Thoracic aorta (tissue), 2 donors: ENCODE measurements at regions not wholly inside any gene's neighbourhood (a gene's known extent, or its start where the extent isn't known, plus 50 kb on each side); places are given as distances from the start of the nearest gene placed in this dataset.

Experiments
- ATAC-seq: fragments of 150-250 bp; one replicate; pipeline ENCODE4 v1.8.0; 2017; ENCODE audit warnings: low read depth; ENCODE audit not compliant: insufficient number of reproducible peaks, low FRiP score
- DNase-seq: peaks from one replicate; pipeline ENCODE4 v3.0.0-alpha.2; 2020; ENCODE audit warnings: low spot score
- H3K27ac ChIP-seq, 2 donors: fragments of 200-600 bp; sonication (generic); 1 replicate in 1 of 2; 2 replicates in 1 of 2; pipeline ENCODE4 v1.5.1; 2016; ENCODE audit warnings: mild to moderate bottlenecking in 2 of 2, moderate library complexity in 2 of 2
- H3K27me3 ChIP-seq: fragments of 200-600 bp; sonication (generic); replicated peaks from 2 replicates; pipeline ENCODE4 v1.6.0; 2016; ENCODE audit warnings: mild to moderate bottlenecking; ENCODE audit not compliant: insufficient read depth
- H3K36me3 ChIP-seq: fragments of 200-600 bp; sonication (generic); one replicate; pipeline ENCODE4 v1.5.1; 2016
- H3K4me1 ChIP-seq, 2 donors: fragments of 200-600 bp; sonication (generic); 1 replicate in 1 of 2; 2 replicates in 1 of 2; pipeline versions ENCODE4 v1.5.1 to v1.6.0; 2016; ENCODE audit warnings: low read depth in 2 of 2, mild to moderate bottlenecking in 1 of 2; ENCODE audit not compliant: control insufficient read depth in 1 of 2
- H3K4me3 ChIP-seq: fragments of 200-600 bp; sonication (generic); 2 replicates; pipeline ENCODE4 v1.5.1; 2016; ENCODE audit warnings: mild to moderate bottlenecking
- H3K9me3 ChIP-seq: fragments of 200-600 bp; sonication (generic); 2 replicates; pipeline ENCODE4 v1.5.1; 2016
- TF ChIP-seq, protein P1 (sequence below): fragments of 200-600 bp; sonication (generic); IDR thresholded peaks from one replicate; pipeline ENCODE4 v1.5.1; 2019; ENCODE audit warnings: antibody characterized with exemption

DNA sequence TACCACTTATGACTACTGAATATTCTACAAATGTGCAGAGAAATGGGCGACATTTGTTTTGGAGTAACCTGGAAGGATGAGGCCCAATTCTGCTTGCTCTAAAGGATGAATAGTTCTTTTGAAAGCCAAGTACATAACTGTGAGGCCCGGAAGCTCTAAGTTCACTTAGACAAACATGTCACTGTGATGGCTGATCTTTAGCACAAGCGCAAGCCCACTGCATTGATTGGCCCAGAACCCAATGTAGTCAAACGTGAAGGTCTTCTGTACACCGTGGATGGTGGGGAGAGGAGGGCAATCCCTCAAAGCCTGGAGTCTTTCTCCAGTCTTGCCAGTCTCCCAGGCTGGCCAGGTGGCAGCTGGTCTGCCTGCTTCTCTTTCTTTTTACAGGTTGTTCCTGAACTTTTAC, 139.6 kb downstream of the RFC3 start:
- no peak overlapping the region for H3K4me3 ChIP-seq
- no peaks in the 10 kb centered on the region for H3K9me3 ChIP-seq
- no peaks in the 10 kb centered on the region for H3K36me3 ChIP-seq
- H3K27ac ChIP-seq = no peak overlapping the region
- TF ChIP-seq, protein P1, sequence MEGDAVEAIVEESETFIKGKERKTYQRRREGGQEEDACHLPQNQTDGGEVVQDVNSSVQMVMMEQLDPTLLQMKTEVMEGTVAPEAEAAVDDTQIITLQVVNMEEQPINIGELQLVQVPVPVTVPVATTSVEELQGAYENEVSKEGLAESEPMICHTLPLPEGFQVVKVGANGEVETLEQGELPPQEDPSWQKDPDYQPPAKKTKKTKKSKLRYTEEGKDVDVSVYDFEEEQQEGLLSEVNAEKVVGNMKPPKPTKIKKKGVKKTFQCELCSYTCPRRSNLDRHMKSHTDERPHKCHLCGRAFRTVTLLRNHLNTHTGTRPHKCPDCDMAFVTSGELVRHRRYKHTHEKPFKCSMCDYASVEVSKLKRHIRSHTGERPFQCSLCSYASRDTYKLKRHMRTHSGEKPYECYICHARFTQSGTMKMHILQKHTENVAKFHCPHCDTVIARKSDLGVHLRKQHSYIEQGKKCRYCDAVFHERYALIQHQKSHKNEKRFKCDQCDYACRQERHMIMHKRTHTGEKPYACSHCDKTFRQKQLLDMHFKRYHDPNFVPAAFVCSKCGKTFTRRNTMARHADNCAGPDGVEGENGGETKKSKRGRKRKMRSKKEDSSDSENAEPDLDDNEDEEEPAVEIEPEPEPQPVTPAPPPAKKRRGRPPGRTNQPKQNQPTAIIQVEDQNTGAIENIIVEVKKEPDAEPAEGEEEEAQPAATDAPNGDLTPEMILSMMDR = no peak
- no peaks in the 10 kb centered on the region for H3K27me3 ChIP-seq
- DNase-seq (no peak), ATAC-seq (no peak)
- peaks cover 0 to 3% of the 10 kb centered on the region in 2 donors for H3K4me1 ChIP-seq

DNA sequence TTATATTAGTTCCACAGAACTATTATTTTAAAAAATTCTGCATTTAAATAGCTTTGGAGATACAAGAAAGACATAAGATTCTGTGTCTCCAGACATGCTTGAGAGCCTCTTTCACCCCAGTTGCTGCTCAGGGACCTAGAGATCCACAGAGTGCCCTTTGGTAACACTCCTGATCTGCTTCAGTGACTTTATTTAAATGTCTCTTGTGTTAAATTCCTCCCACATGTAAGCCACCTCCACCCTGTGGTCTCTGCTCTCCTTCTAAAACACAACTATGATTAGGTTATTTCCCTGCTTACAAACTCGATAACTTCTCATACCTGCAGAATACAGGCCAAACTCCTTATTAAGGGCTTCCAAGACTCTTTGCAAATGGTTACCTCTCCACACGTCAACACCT, 141.0 kb downstream of the RFC3 start:
- H3K27me3 ChIP-seq = no peaks in the 10 kb centered on the region
- no peak overlapping the region for H3K27ac ChIP-seq
- DNase-seq (no peak), ATAC-seq (no peak)
- TF ChIP-seq, protein P1 = no peak
- H3K4me1 ChIP-seq = no peaks in the 10 kb centered on the region
- no peaks in the 10 kb centered on the region for H3K9me3 ChIP-seq
- H3K36me3 ChIP-seq = no peaks in the 10 kb centered on the region
- no peak overlapping the region for H3K4me3 ChIP-seq

DNA sequence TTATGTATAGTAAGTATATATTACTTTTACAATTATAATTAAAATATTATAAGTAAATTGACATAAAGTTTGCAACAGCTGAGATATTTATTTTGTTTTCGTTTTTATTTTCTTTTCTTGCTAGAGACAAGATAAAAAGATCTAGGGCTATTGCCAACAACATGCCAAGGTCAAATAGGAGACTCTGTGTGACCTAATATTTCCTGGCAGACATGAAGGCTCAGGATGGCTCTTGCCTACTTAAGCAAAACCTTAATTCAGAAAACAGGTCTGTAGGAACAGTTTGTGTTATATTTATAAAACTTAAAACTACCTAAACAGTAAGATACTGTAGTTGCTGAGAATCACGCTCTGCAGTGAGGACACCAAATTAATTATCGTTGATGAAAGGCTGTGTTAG, 145.2 kb downstream of the RFC3 start:
- TF ChIP-seq, protein P1 = no peak

DNA sequence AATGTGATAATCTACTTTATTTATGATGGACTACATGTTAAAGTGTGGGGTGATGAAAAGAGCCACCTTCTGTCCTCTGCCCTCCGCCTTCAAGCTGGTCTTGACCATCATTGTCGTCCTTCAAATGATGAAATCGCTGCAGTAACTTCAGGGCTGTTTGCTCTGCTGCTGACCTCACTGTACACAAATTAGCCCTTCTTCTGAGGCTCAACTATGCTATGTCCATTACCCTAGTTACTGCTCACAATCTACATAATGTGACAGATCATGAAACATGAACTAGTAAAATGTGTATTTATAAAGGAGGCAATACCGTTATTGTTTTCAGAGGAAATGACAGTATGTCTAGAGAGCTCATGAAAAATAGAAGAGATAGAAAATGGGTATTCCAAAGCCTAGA, 145.9 kb downstream of the RFC3 start:
- no peaks in the 10 kb centered on the region for H3K27me3 ChIP-seq
- H3K4me3 ChIP-seq = no peak overlapping the region
- H3K9me3 ChIP-seq = no peaks in the 10 kb centered on the region
- TF ChIP-seq, protein P1 = no peak
- DNase-seq (no peak), ATAC-seq (no peak)
- H3K36me3 ChIP-seq = no peaks in the 10 kb centered on the region
- H3K4me1 ChIP-seq = no peaks in the 10 kb centered on the region
- H3K27ac ChIP-seq = no peak overlapping the region

More for the DNA sequence above, 145.2 kb downstream of the RFC3 start:
- no peak overlapping the region for H3K27ac ChIP-seq
- H3K9me3 ChIP-seq = no peaks in the 10 kb centered on the region
- DNase-seq (no peak), ATAC-seq (no peak)
- H3K4me1 ChIP-seq = no peaks in the 10 kb centered on the region
- H3K27me3 ChIP-seq = no peaks in the 10 kb centered on the region
- H3K36me3 ChIP-seq = no peaks in the 10 kb centered on the region
- H3K4me3 ChIP-seq = no peak overlapping the region

DNA sequence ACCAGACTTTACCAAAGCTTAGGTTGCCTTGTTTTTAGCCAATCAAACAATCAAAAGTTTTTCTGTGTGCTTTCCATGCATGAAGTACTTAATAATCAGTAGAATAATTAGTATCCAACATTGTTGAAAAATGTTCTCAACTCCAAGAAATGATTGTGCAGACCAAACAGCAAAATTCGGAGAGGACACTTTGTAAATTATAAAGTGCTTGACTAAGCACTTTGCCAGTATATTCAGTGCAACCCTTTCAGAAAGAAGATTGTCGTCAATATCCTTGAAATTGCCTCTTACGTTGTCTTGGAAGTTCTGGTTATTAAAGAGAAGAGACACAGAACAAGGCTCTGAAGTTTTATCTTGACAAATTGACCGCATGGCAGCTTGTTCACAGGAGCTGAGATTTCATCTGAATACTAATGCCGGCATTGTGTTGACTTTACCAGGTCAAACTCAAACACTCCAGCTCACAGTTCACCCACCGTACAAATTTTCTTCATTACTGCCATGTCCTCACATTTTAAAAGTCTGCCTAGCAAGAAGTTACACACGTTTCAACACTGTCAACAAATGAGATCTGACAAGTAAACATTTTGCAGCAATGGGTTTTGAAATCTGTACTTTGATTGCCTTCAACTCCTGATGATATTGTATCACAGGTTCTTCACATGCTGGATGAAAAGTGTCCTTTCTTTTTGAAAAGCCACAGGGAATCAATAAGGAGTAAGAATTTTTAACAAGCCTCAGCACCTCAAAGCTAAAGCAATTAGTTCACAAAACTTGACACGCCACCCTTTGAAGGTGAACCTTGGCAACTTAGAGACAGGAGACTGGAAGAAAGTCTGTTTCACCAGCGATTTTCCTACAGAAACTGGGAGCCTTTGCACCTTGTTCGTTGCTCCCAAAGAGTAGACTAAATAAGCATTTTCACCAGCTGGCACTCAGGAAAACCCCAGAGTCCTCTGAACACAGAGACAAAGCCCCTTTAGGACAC, 150.9 kb downstream of the RFC3 start:
- Histone ChIP-seq H3K27ac (no peak overlapping the region), H3K4me3 (no peak overlapping the region), H3K36me3 (no peaks in the 10 kb centered on the region), H3K9me3 (no peaks in the 10 kb centered on the region), H3K4me1 (no peaks in the 10 kb centered on the region), H3K27me3 (no peaks in the 10 kb centered on the region)
- no peak for DNase-seq
- TF ChIP-seq, protein P1 = no peak
- ATAC-seq = no peak
